NB4 (cell line): ENCODE measurements at regions not wholly inside any gene's neighbourhood (a gene's known extent, or its start where the extent isn't known, plus 50 kb on each side); places are given as distances from the start of the nearest gene placed in this dataset.

ENCODE experiments used
- POLR2A ChIP-seq: IDR thresholded peaks from 2 replicates; pipeline ENCODE4 v1.6.1; 2011; ENCODE audit warnings: mild to moderate bottlenecking; ENCODE audit not compliant: insufficient read length; ENCODE audit errors: extremely low read depth
- TF ChIP-seq, protein P1 (sequence below): IDR thresholded peaks from 2 replicates; pipeline ENCODE4 v1.6.1; 2011; ENCODE audit warnings: low read depth, low read length

DNA sequence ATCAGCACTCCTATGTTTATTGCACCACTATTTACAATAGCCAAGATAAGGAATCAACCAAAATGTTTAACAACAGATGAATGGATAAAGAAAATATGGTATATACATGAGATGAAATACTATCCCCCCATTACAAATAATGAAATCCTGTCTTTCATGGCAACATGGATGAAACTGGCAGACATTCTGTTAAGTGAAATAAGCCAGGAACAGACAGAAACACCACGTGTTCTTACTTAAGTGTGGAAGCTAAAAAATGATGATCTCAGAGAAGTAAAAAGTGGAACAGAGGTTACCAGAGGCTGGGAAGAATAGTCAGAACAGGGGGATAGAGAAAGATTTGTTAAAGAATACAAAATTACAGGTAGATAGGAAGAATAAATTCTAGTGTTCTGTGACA lies 113.7 kb upstream of the MDM1 start:
- TF ChIP-seq, protein P1, sequence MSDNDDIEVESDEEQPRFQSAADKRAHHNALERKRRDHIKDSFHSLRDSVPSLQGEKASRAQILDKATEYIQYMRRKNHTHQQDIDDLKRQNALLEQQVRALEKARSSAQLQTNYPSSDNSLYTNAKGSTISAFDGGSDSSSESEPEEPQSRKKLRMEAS, result no peak
- no peak for TF ChIP-seq POLR2A
